Adrenal gland (tissue), 5 donors: ENCODE measurements at regions not wholly inside any gene's neighbourhood (a gene's known extent, or its start where the extent isn't known, plus 50 kb on each side); places are given as distances from the start of the nearest gene placed in this dataset.

ENCODE experiments used
- POLR2A ChIP-seq, 2 donors: fragments of 450-650 bp; IDR thresholded peaks; one replicate each; pipeline ENCODE4 v1.6.1; 2017; ENCODE audit warnings: antibody characterized with exemption in 2 of 2, mild to moderate bottlenecking in 2 of 2, moderate library complexity in 1 of 2
- TF ChIP-seq, protein P1 (sequence below), 6 experiments: fragments of 450-650 bp in 4 of 6; fragments of 200-600 bp in 2 of 6; sonication (generic) in 1 of 6; IDR thresholded peaks; 1 replicate in 5 of 6; 2 replicates in 1 of 6; pipeline versions ENCODE4 v1.5.1 to v1.8.0; 2016 to 2021; ENCODE audit warnings: antibody characterized with exemption in 6 of 6, mild to moderate bottlenecking in 2 of 6, moderate library complexity in 1 of 6
- donor health status: DM: no; HTN: no; CAD: no.

DNA sequence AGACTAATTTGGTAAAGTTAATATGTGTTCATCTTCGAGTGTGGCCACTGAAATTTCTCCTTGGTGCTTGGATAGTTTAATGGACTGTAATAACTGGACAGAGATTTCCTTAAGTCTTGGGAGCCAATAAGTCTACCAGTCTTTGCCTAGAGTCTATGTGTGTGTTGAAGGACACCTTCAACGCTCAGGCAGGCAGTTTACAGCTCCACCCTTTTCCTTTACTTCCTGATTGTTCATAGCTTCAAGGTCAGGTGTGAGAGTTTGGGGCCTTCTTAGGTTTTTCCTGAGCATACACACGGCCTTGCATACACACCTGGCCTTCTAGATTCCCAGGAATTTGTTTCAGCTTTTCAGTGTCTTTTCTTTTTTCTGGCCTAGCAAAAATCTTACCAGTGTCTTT is 355.3 kb upstream of the AMOT start:
- TF ChIP-seq, protein P1, sequence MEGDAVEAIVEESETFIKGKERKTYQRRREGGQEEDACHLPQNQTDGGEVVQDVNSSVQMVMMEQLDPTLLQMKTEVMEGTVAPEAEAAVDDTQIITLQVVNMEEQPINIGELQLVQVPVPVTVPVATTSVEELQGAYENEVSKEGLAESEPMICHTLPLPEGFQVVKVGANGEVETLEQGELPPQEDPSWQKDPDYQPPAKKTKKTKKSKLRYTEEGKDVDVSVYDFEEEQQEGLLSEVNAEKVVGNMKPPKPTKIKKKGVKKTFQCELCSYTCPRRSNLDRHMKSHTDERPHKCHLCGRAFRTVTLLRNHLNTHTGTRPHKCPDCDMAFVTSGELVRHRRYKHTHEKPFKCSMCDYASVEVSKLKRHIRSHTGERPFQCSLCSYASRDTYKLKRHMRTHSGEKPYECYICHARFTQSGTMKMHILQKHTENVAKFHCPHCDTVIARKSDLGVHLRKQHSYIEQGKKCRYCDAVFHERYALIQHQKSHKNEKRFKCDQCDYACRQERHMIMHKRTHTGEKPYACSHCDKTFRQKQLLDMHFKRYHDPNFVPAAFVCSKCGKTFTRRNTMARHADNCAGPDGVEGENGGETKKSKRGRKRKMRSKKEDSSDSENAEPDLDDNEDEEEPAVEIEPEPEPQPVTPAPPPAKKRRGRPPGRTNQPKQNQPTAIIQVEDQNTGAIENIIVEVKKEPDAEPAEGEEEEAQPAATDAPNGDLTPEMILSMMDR (IDR thresholded peaks at IDR 0.05), result no peak
- TF ChIP-seq POLR2A (IDR thresholded peaks at IDR 0.05), result no peak
